ENCODE measurements at regions not wholly inside any gene's neighbourhood (a gene's known extent, or its start where the extent isn't known, plus 50 kb on each side); places are given as distances from the start of the nearest gene placed in this dataset.

GRCh38 chr2:128389388-128390086 is 70.9 kb upstream of the HS6ST1 start:
- TF ChIP-seq, protein P1, sequence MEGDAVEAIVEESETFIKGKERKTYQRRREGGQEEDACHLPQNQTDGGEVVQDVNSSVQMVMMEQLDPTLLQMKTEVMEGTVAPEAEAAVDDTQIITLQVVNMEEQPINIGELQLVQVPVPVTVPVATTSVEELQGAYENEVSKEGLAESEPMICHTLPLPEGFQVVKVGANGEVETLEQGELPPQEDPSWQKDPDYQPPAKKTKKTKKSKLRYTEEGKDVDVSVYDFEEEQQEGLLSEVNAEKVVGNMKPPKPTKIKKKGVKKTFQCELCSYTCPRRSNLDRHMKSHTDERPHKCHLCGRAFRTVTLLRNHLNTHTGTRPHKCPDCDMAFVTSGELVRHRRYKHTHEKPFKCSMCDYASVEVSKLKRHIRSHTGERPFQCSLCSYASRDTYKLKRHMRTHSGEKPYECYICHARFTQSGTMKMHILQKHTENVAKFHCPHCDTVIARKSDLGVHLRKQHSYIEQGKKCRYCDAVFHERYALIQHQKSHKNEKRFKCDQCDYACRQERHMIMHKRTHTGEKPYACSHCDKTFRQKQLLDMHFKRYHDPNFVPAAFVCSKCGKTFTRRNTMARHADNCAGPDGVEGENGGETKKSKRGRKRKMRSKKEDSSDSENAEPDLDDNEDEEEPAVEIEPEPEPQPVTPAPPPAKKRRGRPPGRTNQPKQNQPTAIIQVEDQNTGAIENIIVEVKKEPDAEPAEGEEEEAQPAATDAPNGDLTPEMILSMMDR (IDR thresholded peaks at IDR 0.05; ENCODE audit: insufficient read depth in 1 of 2, low read depth in 1 of 2, low read length in 1 of 2, severe bottlenecking in 1 of 2, unreplicated experiment in 1 of 2): no peak
- POLR2A ChIA-PET: no interaction called here
- H3K4me3 ChIP-seq (ENCODE audit: low read depth, low read length): no peak overlapping the region
- intact Hi-C loops (cut with micrococcal nuclease; ENCODE audit: unreplicated experiment): no loop called here
- no peaks in the 10 kb centered on the region for H3K4me1 Mint-ChIP-seq (ENCODE audit: low read depth, unreplicated experiment)
- H3K4me3 Mint-ChIP-seq (ENCODE audit: unreplicated experiment): no peak overlapping the region
- H3K27me3 ChIP-seq (replicated peaks; ENCODE audit: control insufficient read depth, insufficient read depth, low read length): no peaks in the 10 kb centered on the region
- H3K27me3 Mint-ChIP-seq (ENCODE audit: insufficient read depth, unreplicated experiment): no peaks in the 10 kb centered on the region
- H3K9me3 Mint-ChIP-seq (ENCODE audit: unreplicated experiment): no peaks in the 10 kb centered on the region
- no peaks in the 10 kb centered on the region for H3K9me3 ChIP-seq
- CTCF ChIA-PET: no interaction called here
- no TSS peak for BruUV-seq (replicated peaks)
- no peaks in the 10 kb centered on the region for H3K36me3 Mint-ChIP-seq (ENCODE audit: insufficient read depth, unreplicated experiment)
- H3K36me3 ChIP-seq (ENCODE audit: control insufficient read depth, insufficient read depth, low read length): no peaks in the 10 kb centered on the region
- no peak overlapping the region for H3K27ac Mint-ChIP-seq (ENCODE audit: unreplicated experiment)
- H3K4me1 ChIP-seq: no peaks in the 10 kb centered on the region
- DNase-seq: peak in 1 of 2 experiments; percentile 26

DNA sequence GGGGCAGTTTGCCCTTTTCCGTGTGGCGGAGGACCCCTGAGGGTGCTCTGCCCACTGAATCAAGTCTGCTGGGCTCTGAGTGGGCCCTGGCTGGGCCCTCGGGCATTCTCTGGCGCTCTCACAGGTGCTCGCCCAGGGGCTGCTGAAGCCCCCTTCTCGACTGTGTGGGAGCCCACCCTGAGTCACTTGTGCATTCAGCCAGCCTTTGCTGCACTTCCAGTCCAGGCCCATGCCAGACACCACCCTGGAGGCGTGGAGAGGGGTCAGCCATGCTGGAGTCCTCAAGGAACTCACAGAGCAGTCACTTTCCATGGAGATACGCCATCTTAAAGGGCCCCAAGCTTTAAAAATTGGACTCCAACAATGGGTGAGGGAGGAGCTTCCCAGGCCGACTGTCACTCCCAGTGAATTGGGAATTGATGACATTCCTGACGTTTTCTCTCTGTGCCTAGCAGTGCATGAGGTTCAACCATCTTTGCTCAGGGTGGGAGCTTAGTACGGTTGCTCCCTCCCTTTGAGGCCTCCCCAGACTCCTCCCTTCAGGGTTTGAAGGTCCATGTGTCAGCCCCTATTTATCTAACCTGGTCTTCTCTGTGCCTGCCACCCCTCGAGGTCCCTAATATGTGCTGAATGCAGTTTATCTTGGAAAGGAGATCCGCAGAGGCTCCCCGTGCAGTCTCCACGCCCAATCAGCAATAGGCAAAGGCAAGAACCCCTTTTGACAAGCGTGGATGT is 71.8 kb upstream of the HS6ST1 start:
- TF ChIP-seq, protein P1 (IDR thresholded peaks at IDR 0.05; ENCODE audit: insufficient read depth in 1 of 2, low read depth in 1 of 2, low read length in 1 of 2, severe bottlenecking in 1 of 2, unreplicated experiment in 1 of 2): no peak
- H3K4me1 Mint-ChIP-seq (ENCODE audit: low read depth, unreplicated experiment): no peaks in the 10 kb centered on the region

DNA sequence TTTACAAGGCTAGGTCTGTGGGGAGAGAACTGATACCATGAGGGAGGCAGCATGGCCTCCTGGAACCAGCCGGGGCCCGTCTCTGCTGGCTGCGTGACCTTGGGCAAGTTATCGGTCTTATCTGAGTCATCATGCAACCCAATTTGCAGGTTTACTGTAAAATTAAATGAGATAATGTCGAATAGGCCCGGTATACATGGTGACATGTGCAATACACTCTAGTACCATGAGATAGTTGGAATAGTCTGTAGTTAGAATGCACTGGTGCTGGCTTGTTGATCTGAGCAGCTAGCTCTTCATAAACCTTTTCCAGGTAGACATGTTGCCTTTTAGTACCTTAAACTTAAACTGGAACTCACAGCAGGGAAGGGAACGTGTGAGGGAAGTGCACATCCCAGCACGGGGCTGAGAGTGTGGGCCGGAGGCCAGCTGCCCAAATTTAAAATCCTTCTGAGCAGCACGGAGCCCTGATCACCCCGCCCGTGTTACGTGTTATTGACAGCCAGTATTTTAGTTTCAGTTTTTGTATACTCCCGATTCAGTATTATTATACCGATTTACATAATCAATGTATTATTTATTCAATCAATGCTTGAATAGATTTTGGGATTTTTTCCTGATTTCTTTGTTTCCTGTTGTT is 72.4 kb upstream of the HS6ST1 start:
- ChIA-PET POLR2A (no interaction called here), CTCF (no interaction called here)
- BruUV-seq (replicated peaks): no TSS peak
- Mint-ChIP-seq H3K27ac (ENCODE audit: unreplicated experiment) (no peak overlapping the region), H3K4me1 (ENCODE audit: low read depth, unreplicated experiment) (no peaks in the 10 kb centered on the region), H3K27me3 (ENCODE audit: insufficient read depth, unreplicated experiment) (no peaks in the 10 kb centered on the region), H3K4me3 (ENCODE audit: unreplicated experiment) (no peak overlapping the region), H3K9me3 (ENCODE audit: unreplicated experiment) (no peaks in the 10 kb centered on the region), H3K36me3 (ENCODE audit: insufficient read depth, unreplicated experiment) (no peaks in the 10 kb centered on the region)
- Histone ChIP-seq H3K27me3 (replicated peaks; ENCODE audit: control insufficient read depth, insufficient read depth, low read length) (no peaks in the 10 kb centered on the region), H3K36me3 (ENCODE audit: control insufficient read depth, insufficient read depth, low read length) (no peaks in the 10 kb centered on the region), H3K4me3 (ENCODE audit: low read depth, low read length) (no peak overlapping the region), H3K9me3 (no peaks in the 10 kb centered on the region), H3K4me1 (0 out of 2 replicates have a peak, but pooled peaks cover 2% of the 10 kb centered on the region)
- intact Hi-C loops (cut with micrococcal nuclease; ENCODE audit: unreplicated experiment): no loop called here
- TF ChIP-seq, protein P1 (IDR thresholded peaks at IDR 0.05; ENCODE audit: insufficient read depth in 1 of 2, low read depth in 1 of 2, low read length in 1 of 2, severe bottlenecking in 1 of 2, unreplicated experiment in 1 of 2): no peak
- peak in 1 of 2 experiments; percentile 18 for DNase-seq

More for the DNA sequence above, 71.8 kb upstream of the HS6ST1 start:
- H3K27me3 ChIP-seq (replicated peaks; ENCODE audit: control insufficient read depth, insufficient read depth, low read length): no peaks in the 10 kb centered on the region
- ChIA-PET CTCF (no interaction called here), POLR2A (no interaction called here)
- H3K4me3 Mint-ChIP-seq (ENCODE audit: unreplicated experiment): no peak overlapping the region
- no peak overlapping the region for H3K4me3 ChIP-seq (ENCODE audit: low read depth, low read length)
- H3K27ac Mint-ChIP-seq (ENCODE audit: unreplicated experiment): no peak overlapping the region
- intact Hi-C loops (cut with micrococcal nuclease; ENCODE audit: unreplicated experiment): no loop called here
- peak in 1 of 2 experiments; percentile 19 for DNase-seq
- no peaks in the 10 kb centered on the region for H3K36me3 Mint-ChIP-seq (ENCODE audit: insufficient read depth, unreplicated experiment)
- no peaks in the 10 kb centered on the region for H3K36me3 ChIP-seq (ENCODE audit: control insufficient read depth, insufficient read depth, low read length)
- BruUV-seq (replicated peaks): no TSS peak
- no peaks in the 10 kb centered on the region for H3K9me3 Mint-ChIP-seq (ENCODE audit: unreplicated experiment)
- no peaks in the 10 kb centered on the region for H3K9me3 ChIP-seq
- no peaks in the 10 kb centered on the region for H3K27me3 Mint-ChIP-seq (ENCODE audit: insufficient read depth, unreplicated experiment)
- H3K4me1 ChIP-seq: no peaks in the 10 kb centered on the region

Data from Caco-2 (cell line).